Hepatocyte (in vitro differentiated cells): ENCODE measurements at regions not wholly inside any gene's neighbourhood (a gene's known extent, or its start where the extent isn't known, plus 50 kb on each side); places are given as distances from the start of the nearest gene placed in this dataset.

ENCODE experiments used
- DNase-seq: peaks from one replicate; pipeline ENCODE4 v3.0.0-alpha.2; 2016; ENCODE audit warnings: low spot score
- H2AFZ ChIP-seq: fragments of 200-600 bp; sonication (generic); 2 replicates; pipeline ENCODE4 v1.6.0; 2016; ENCODE audit warnings: antibody characterized with exemption, mild to moderate bottlenecking
- H3K27ac ChIP-seq: fragments of 200-600 bp; sonication (generic); 2 replicates; pipeline ENCODE4 v1.5.1; 2016; ENCODE audit warnings: mild to moderate bottlenecking
- H3K27me3 ChIP-seq: fragments of 200-600 bp; sonication (generic); 2 replicates; pipeline ENCODE4 v1.6.1; 2016
- H3K36me3 ChIP-seq: fragments of 200-600 bp; sonication (generic); replicated peaks from 2 replicates; pipeline ENCODE4 v1.5.1; 2016; ENCODE audit warnings: low read depth; ENCODE audit not compliant: insufficient read depth
- H3K4me1 ChIP-seq: fragments of 200-600 bp; sonication (generic); 2 replicates; pipeline ENCODE4 v1.5.1; 2016; ENCODE audit warnings: mild to moderate bottlenecking, moderate library complexity; ENCODE audit not compliant: insufficient read depth
- H3K4me2 ChIP-seq: fragments of 200-600 bp; sonication (generic); 2 replicates; pipeline ENCODE4 v1.6.0; 2016
- H3K4me3 ChIP-seq: fragments of 200-600 bp; sonication (generic); 2 replicates; pipeline ENCODE4 v1.5.1; 2016; ENCODE audit warnings: mild to moderate bottlenecking
- H3K79me2 ChIP-seq: fragments of 200-600 bp; sonication (generic); 2 replicates; pipeline ENCODE4 v1.6.0; 2017; ENCODE audit warnings: mild to moderate bottlenecking
- H3K9me2 ChIP-seq: fragments of 200-600 bp; sonication (generic); replicated peaks from 2 replicates; pipeline ENCODE4 v1.6.0; 2017; ENCODE audit warnings: mild to moderate bottlenecking; ENCODE audit not compliant: insufficient read depth
- H3K9me3 ChIP-seq: fragments of 200-600 bp; sonication (generic); 2 replicates; pipeline ENCODE4 v1.5.1; 2016; ENCODE audit warnings: low read depth, mild to moderate bottlenecking
- H4K20me1 ChIP-seq: fragments of 200-600 bp; sonication (generic); 2 replicates; pipeline ENCODE4 v1.6.0; 2016; ENCODE audit warnings: mild to moderate bottlenecking; ENCODE audit not compliant: insufficient read depth, poor library complexity, severe bottlenecking
- EZH2 ChIP-seq: fragments of 200-600 bp; sonication (generic); IDR thresholded peaks from 2 replicates; pipeline ENCODE4 v1.6.1; 2016; ENCODE audit warnings: antibody characterized with exemption, mild to moderate bottlenecking, borderline replicate concordance
- EZH2phosphoT487 ChIP-seq: fragments of 200-600 bp; sonication (generic); IDR thresholded peaks from one replicate; pipeline ENCODE4 v1.6.1; 2018; ENCODE audit warnings: antibody characterized with exemption, mild to moderate bottlenecking, low read depth, moderate library complexity; ENCODE audit not compliant: unreplicated experiment, severe bottlenecking
- WGBS: methylation state at CpG from one replicate; pipeline ENCODE4 v1.1.6; 2016; ENCODE audit warnings: low lambda C conversion rate; ENCODE audit errors: missing lambda C conversion rate; 5-methylcytosine and 5-hydroxymethylcytosine counted together
- TF ChIP-seq, protein P1 (sequence below): fragments of 200-600 bp; sonication (generic); IDR thresholded peaks from 2 replicates; pipeline ENCODE4 v1.5.1; 2016; ENCODE audit warnings: antibody characterized with exemption, mild to moderate bottlenecking; ENCODE audit not compliant: poor library complexity

DNA sequence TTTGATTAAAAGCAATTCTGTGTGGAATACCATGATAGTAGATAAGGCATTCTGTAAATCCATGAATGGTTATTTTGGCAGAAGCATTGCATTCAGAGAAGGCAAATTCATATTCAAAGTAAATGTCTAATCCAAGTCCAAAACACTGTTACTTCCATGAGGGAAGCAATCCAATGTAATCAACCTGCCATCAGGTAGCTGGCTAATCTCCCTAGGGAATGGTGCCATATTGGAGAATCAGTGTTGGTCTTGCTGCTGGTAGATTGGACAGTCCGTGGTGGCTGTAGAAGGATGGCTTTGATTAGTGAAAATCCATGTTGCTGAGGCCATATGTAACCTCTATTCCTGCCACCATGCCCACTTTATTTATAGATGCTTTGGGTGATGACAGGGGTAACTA lies 72.1 kb upstream of the TNIK start:
- H3K4me3 ChIP-seq: no peak overlapping the region
- H3K9me2 ChIP-seq: no peaks in the 10 kb centered on the region
- H3K4me2 ChIP-seq: no peak overlapping the region
- WGBS: 96% methylated on average over 1 of the region's 1 CpG
- H3K36me3 ChIP-seq: no peaks in the 10 kb centered on the region
- no peak for TF ChIP-seq EZH2
- TF ChIP-seq, protein P1, sequence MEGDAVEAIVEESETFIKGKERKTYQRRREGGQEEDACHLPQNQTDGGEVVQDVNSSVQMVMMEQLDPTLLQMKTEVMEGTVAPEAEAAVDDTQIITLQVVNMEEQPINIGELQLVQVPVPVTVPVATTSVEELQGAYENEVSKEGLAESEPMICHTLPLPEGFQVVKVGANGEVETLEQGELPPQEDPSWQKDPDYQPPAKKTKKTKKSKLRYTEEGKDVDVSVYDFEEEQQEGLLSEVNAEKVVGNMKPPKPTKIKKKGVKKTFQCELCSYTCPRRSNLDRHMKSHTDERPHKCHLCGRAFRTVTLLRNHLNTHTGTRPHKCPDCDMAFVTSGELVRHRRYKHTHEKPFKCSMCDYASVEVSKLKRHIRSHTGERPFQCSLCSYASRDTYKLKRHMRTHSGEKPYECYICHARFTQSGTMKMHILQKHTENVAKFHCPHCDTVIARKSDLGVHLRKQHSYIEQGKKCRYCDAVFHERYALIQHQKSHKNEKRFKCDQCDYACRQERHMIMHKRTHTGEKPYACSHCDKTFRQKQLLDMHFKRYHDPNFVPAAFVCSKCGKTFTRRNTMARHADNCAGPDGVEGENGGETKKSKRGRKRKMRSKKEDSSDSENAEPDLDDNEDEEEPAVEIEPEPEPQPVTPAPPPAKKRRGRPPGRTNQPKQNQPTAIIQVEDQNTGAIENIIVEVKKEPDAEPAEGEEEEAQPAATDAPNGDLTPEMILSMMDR: no peak
- TF ChIP-seq EZH2phosphoT487: no peak
- no peaks in the 10 kb centered on the region for H4K20me1 ChIP-seq
- H3K27me3 ChIP-seq: no peaks in the 10 kb centered on the region
- no peaks in the 10 kb centered on the region for H3K79me2 ChIP-seq
- H3K4me1 ChIP-seq: no peaks in the 10 kb centered on the region
- H3K27ac ChIP-seq: no peak overlapping the region
- H2AFZ ChIP-seq: no peak overlapping the region
- DNase-seq: no peak
- H3K9me3 ChIP-seq: no peaks in the 10 kb centered on the region

DNA sequence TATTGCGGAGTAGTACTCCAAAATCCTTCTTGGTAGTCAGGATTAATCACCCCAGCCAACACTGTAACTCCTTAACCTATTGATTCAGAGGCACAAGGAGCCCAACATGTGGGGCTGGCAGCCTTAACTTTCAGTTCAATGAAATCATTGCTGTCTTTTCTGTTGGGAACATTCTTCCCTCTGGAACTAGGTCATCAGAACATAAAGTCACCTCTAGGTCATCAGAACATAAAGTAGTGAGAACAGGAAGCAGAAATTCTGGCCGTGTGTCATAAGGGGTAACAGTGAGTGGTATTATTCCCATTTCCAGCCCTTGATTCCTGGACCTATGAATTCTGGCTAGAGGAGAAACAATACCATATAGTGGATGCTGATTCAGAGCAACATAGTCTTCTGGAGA lies 71.5 kb upstream of the TNIK start:
- Histone ChIP-seq H3K9me3 (no peaks in the 10 kb centered on the region), H3K27me3 (no peaks in the 10 kb centered on the region), H3K79me2 (no peaks in the 10 kb centered on the region), H3K9me2 (no peaks in the 10 kb centered on the region), H2AFZ (no peak overlapping the region), H3K4me1 (no peaks in the 10 kb centered on the region), H3K4me2 (no peak overlapping the region), H3K27ac (no peak overlapping the region), H3K4me3 (no peak overlapping the region), H4K20me1 (no peaks in the 10 kb centered on the region), H3K36me3 (no peaks in the 10 kb centered on the region)
- TF ChIP-seq EZH2 (no peak), EZH2phosphoT487 (no peak)
- TF ChIP-seq, protein P1: no peak
- no peak for DNase-seq
- 70% methylated on average over 2 of the region's 2 CpGs for WGBS

DNA sequence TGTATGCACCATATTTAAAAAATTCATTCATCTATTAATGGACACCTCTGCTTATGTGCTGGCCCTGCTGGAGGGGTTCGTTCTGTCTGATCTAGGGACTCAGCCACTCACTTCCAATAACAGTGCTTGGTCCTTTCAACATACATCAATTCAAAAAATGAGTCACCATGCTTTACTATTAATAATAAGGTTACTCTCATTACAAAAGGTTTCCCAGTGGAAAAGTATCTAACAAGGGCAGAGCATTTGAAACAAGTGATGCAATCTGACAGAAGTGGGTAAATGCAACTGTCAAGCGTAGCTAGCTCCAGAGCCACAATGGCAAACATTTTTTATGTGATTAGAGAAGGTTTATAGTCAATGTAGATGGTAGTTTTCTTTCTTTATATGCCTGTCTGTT lies 67.9 kb upstream of the TNIK start:
- no peak for DNase-seq
- Histone ChIP-seq H3K27me3 (no peaks in the 10 kb centered on the region), H3K4me3 (no peak overlapping the region), H3K9me3 (no peaks in the 10 kb centered on the region), H3K27ac (no peak overlapping the region), H3K36me3 (no peaks in the 10 kb centered on the region), H3K4me2 (no peak overlapping the region), H4K20me1 (no peaks in the 10 kb centered on the region), H3K4me1 (peaks cover 4% of the 10 kb centered on the region), H2AFZ (no peak overlapping the region), H3K79me2 (no peaks in the 10 kb centered on the region), H3K9me2 (no peaks in the 10 kb centered on the region)
- TF ChIP-seq, protein P1: no peak
- TF ChIP-seq EZH2 (no peak), EZH2phosphoT487 (no peak)
- 96% methylated on average over 2 of the region's 2 CpGs for WGBS

DNA sequence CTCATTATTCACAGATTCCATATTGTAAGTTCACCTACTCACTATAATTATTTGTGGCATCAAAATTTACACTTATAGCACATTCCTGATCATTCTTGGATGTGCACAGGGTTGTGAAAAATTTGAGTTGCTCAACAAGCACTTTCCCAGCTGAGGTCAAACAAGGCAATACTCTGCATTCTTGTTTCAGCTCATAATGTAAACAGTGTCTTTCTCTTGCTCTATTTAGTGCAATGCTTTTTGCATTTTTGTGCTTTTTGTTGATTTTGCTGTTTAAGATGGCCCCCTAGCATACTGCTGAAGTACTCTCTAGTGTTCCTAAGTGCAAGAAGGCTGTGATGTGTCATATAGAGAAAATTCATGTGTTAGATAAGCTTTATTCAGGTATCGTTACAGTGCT lies 66.7 kb upstream of the TNIK start:
- no peak overlapping the region for H2AFZ ChIP-seq
- DNase-seq: no peak
- H3K79me2 ChIP-seq: no peaks in the 10 kb centered on the region
- no peak overlapping the region for H3K27ac ChIP-seq
- H3K4me3 ChIP-seq: no peak overlapping the region
- H3K4me2 ChIP-seq: no peak overlapping the region
- WGBS: 78% methylated on average over 1 of the region's 1 CpG
- no peaks in the 10 kb centered on the region for H3K9me3 ChIP-seq
- no peak for TF ChIP-seq EZH2phosphoT487
- TF ChIP-seq EZH2: no peak
- TF ChIP-seq, protein P1: no peak
- H3K36me3 ChIP-seq: no peaks in the 10 kb centered on the region
- no peaks in the 10 kb centered on the region for H4K20me1 ChIP-seq
- no peaks in the 10 kb centered on the region for H3K27me3 ChIP-seq
- H3K9me2 ChIP-seq: no peaks in the 10 kb centered on the region
- H3K4me1 ChIP-seq: peaks cover 4% of the 10 kb centered on the region
